Germinal center (tissue), 1 donor: ENCODE measurements at regions not wholly inside any gene's neighbourhood (a gene's known extent, or its start where the extent isn't known, plus 50 kb on each side); places are given as distances from the start of the nearest gene placed in this dataset.
"Not testable (repeated sequence)": the region's sequence is repeated elsewhere in the genome, so short reads cannot be mapped to it uniquely, and the experiment has no call there.

Source experiments
- DNase-seq: peaks from one replicate; pipeline ENCODE4 v3.0.0; 2012; ENCODE audit warnings: mixed read lengths, low spot score

GRCh38 chr13:69092615-69093322 is 1014.9 kb upstream of the ATXN8OS start:
- no peak for DNase-seq

- no peak for DNase-seq
Measured at GRCh38 chr13:69077267-69077666, 1030.4 kb upstream of the ATXN8OS start.

GRCh38 chr13:69069554-69070133 is 1038.0 kb upstream of the ATXN8OS start:
- no peak for DNase-seq

GRCh38 chr13:69050696-69051095 is 1056.9 kb upstream of the ATXN8OS start:
- DNase-seq = no peak

GRCh38 chr13:69044629-69045028 is 1063.0 kb upstream of the ATXN8OS start:
- DNase-seq = no peak

GRCh38 chr13:69040898-69041297 is 1066.7 kb upstream of the ATXN8OS start:
- no peak for DNase-seq

GRCh38 chr13:69035771-69036170 is 1071.9 kb upstream of the ATXN8OS start:
- DNase-seq = no peak

- DNase-seq = no peak
Measured at GRCh38 chr13:69028936-69029335, 1078.7 kb upstream of the ATXN8OS start.

- DNase-seq = no peak
Measured at GRCh38 chr13:69020120-69020519, 1087.5 kb upstream of the ATXN8OS start.

GRCh38 chr13:69018173-69018572 is 1089.5 kb upstream of the ATXN8OS start:
- not testable (repeated sequence) for DNase-seq

GRCh38 chr13:69010789-69011188 is 1096.8 kb upstream of the ATXN8OS start:
- DNase-seq = no peak

- no peak for DNase-seq
Measured at GRCh38 chr13:69008499-69008898, 1099.1 kb upstream of the ATXN8OS start.

GRCh38 chr13:68998056-68998455 is 1109.6 kb upstream of the ATXN8OS start:
- DNase-seq = no peak

- no peak for DNase-seq
Measured at GRCh38 chr13:68996668-68997025, 1111.0 kb upstream of the ATXN8OS start.

GRCh38 chr13:68995972-68996667 is 1111.5 kb upstream of the ATXN8OS start:
- DNase-seq = no peak

- DNase-seq = no peak
Measured at GRCh38 chr13:68993154-68993553, 1114.5 kb upstream of the ATXN8OS start.

GRCh38 chr13:68988176-68988575 is 1119.5 kb upstream of the ATXN8OS start:
- no peak for DNase-seq

- no peak for DNase-seq
Measured at GRCh38 chr13:68987585-68987984, 1120.0 kb upstream of the ATXN8OS start.

GRCh38 chr13:68984688-68985319 is 1122.8 kb upstream of the ATXN8OS start:
- no peak for DNase-seq

- no peak for DNase-seq
Measured at GRCh38 chr13:68982961-68983619, 1124.5 kb upstream of the ATXN8OS start.

- no peak for DNase-seq
Measured at GRCh38 chr13:68976287-68976686, 1131.3 kb upstream of the ATXN8OS start.

GRCh38 chr13:68970532-68970931 is 1137.1 kb upstream of the ATXN8OS start:
- no peak for DNase-seq
